Mucosa of gallbladder (tissue), 1 donor: ENCODE measurements at regions not wholly inside any gene's neighbourhood (a gene's known extent, or its start where the extent isn't known, plus 50 kb on each side); places are given as distances from the start of the nearest gene placed in this dataset.

ENCODE experiments used
- DNase-seq: peaks from one replicate; pipeline ENCODE4 v3.0.0-alpha.2; 2020; ENCODE audit warnings: low spot score
- donor health status: DM: no; HTN: no; CAD: no.

GRCh38 chr2:176540995-176541394 is 271.8 kb downstream of the MTX2 start:
- DNase-seq = no peak

GRCh38 chr2:176542476-176542875 is 273.2 kb downstream of the MTX2 start:
- DNase-seq = no peak

- DNase-seq = no peak
Measured at GRCh38 chr2:176544557-176544956, 275.3 kb downstream of the MTX2 start.

- no peak for DNase-seq
Measured at GRCh38 chr2:176544991-176545956, 276.0 kb downstream of the MTX2 start.

GRCh38 chr2:176546550-176546949 is 277.3 kb downstream of the MTX2 start:
- DNase-seq = no peak

- DNase-seq = no peak
Measured at GRCh38 chr2:176552501-176553135, 283.4 kb downstream of the MTX2 start.

- peak; percentile 12 for DNase-seq
Measured at GRCh38 chr2:176553685-176554100, 284.5 kb downstream of the MTX2 start.

GRCh38 chr2:176554101-176555048 is 285.1 kb downstream of the MTX2 start:
- no peak for DNase-seq

- no peak for DNase-seq
Measured at GRCh38 chr2:176555112-176555511, 285.9 kb downstream of the MTX2 start.

GRCh38 chr2:176555781-176556180 is 286.5 kb downstream of the MTX2 start:
- DNase-seq = no peak

GRCh38 chr2:176556373-176556772 is 287.1 kb downstream of the MTX2 start:
- DNase-seq = no peak

- DNase-seq = no peak
Measured at GRCh38 chr2:176557821-176558220, 288.6 kb downstream of the MTX2 start.

GRCh38 chr2:176558574-176559140 is 289.4 kb downstream of the MTX2 start:
- no peak for DNase-seq

- no peak for DNase-seq
Measured at GRCh38 chr2:176560296-176560695, 291.1 kb downstream of the MTX2 start.

- no peak for DNase-seq
Measured at GRCh38 chr2:176561706-176562105, 292.5 kb downstream of the MTX2 start.

- DNase-seq = no peak
Measured at GRCh38 chr2:176562359-176563078, 293.3 kb downstream of the MTX2 start.

- DNase-seq = no peak
Measured at GRCh38 chr2:176565641-176566323, 296.5 kb downstream of the MTX2 start.

- DNase-seq = no peak
Measured at GRCh38 chr2:176566496-176566895, 297.3 kb downstream of the MTX2 start.

- no peak for DNase-seq
Measured at GRCh38 chr2:176566961-176567360, 297.7 kb downstream of the MTX2 start.

- DNase-seq = no peak
Measured at GRCh38 chr2:176567361-176567760, 298.1 kb downstream of the MTX2 start.
